Small intestine (tissue), 7 donors: ENCODE measurements at regions not wholly inside any gene's neighbourhood (a gene's known extent, or its start where the extent isn't known, plus 50 kb on each side); places are given as distances from the start of the nearest gene placed in this dataset.
"Not testable (repeated sequence)": the region's sequence is repeated elsewhere in the genome, so short reads cannot be mapped to it uniquely, and the experiment has no call there.

ENCODE experiments used
- DNase-seq, 2 donors: peaks; one replicate each; pipeline versions ENCODE4 v3.0.0 to v3.0.0-alpha.2; 2013
- FAIRE-seq: peaks from 2 replicates; lab custom pipeline; 2012; peaks lifted over from hg19 to GRCh38; lab: Jason Lieb, UNC
- H3K27ac ChIP-seq, 3 donors: one replicate each; pipeline ENCODE4 v1.5.1; 2013; ENCODE audit warnings: low read length in 2 of 3, mild to moderate bottlenecking in 2 of 3, control low read depth in 1 of 3, inconsistent platforms in 1 of 3, low read depth in 1 of 3, moderate library complexity in 1 of 3
- H3K27me3 ChIP-seq, 3 donors: one replicate each; pipeline ENCODE4 v1.6.1; 2013; ENCODE audit warnings: low read length in 3 of 3, inconsistent platforms in 1 of 3; ENCODE audit not compliant: control insufficient read depth in 3 of 3, insufficient read depth in 3 of 3
- H3K36me3 ChIP-seq, 3 donors: one replicate each; pipeline ENCODE4 v1.6.1; 2013; ENCODE audit warnings: low read length in 3 of 3, inconsistent platforms in 1 of 3, low read depth in 1 of 3, mild to moderate bottlenecking in 1 of 3, moderate library complexity in 1 of 3; ENCODE audit not compliant: control insufficient read depth in 3 of 3, insufficient read depth in 2 of 3
- H3K4me1 ChIP-seq, 3 donors: one replicate each; pipeline ENCODE4 v1.6.1; 2013; ENCODE audit warnings: low read length in 2 of 3, inconsistent platforms in 1 of 3, low read depth in 1 of 3, mild to moderate bottlenecking in 1 of 3, moderate library complexity in 1 of 3; ENCODE audit not compliant: control insufficient read depth in 3 of 3, insufficient read depth in 2 of 3
- H3K4me3 ChIP-seq, 3 donors: one replicate each; pipeline ENCODE4 v1.5.1; 2013; ENCODE audit warnings: low read length in 3 of 3, control low read depth in 1 of 3, inconsistent platforms in 1 of 3, low read depth in 1 of 3, mild to moderate bottlenecking in 1 of 3, moderate library complexity in 1 of 3
- H3K9me3 ChIP-seq, 2 donors: one replicate each; pipeline ENCODE4 v1.6.1; 2013; ENCODE audit warnings: low read depth in 1 of 2, low read length in 1 of 2; ENCODE audit not compliant: control insufficient read depth in 2 of 2, insufficient read depth in 1 of 2
- WGBS, 3 donors: extraction: QIAGEN DNeasy Blood & Tissue Kit; methylation state at CpG; one replicate each; pipeline ENCODE4 v1.1.7; 2013; 5-methylcytosine and 5-hydroxymethylcytosine counted together
- donor health status: healthy with polysubstance abuse.
- donor health status: control.
- donor health status: control.
- donor health status: Bipolar disorder and iron deficiency.
- donor health status: healthy.

GRCh38 chr7:55308186-55308929 is 56.8 kb upstream of the LANCL2 start:
- no peak overlapping the region for H3K27ac ChIP-seq
- FAIRE-seq (no peak), DNase-seq (no peak)
- H3K4me1 ChIP-seq = no peaks in the 10 kb centered on the region
- no peak overlapping the region for H3K4me3 ChIP-seq
- H3K27me3 ChIP-seq = no peaks in the 10 kb centered on the region
- no peaks in the 10 kb centered on the region for H3K36me3 ChIP-seq
- no peaks in the 10 kb centered on the region for H3K9me3 ChIP-seq
- 77 to 91% (median 86%) methylated on average over 3 of the region's 3 CpGs for WGBS, 3 donors

- H3K36me3 ChIP-seq = no peaks in the 10 kb centered on the region
- H3K4me3 ChIP-seq = no peak overlapping the region
- no peak overlapping the region for H3K27ac ChIP-seq
- no peaks in the 10 kb centered on the region for H3K4me1 ChIP-seq
- WGBS, 3 donors = 72 to 82% (median 73%) methylated on average over 17 of the region's 17 CpGs
- H3K27me3 ChIP-seq = no peaks in the 10 kb centered on the region
- DNase-seq (peak in 1 of 2 donors; percentile 9), FAIRE-seq (no peak)
- no peaks in the 10 kb centered on the region for H3K9me3 ChIP-seq
Observed at GRCh38 chr7:55309040-55309991, 55.8 kb upstream of the LANCL2 start.

- no peaks in the 10 kb centered on the region for H3K4me1 ChIP-seq
- H3K4me3 ChIP-seq = no peak overlapping the region
- H3K27me3 ChIP-seq = no peaks in the 10 kb centered on the region
- FAIRE-seq (no peak), DNase-seq (no peak)
- H3K36me3 ChIP-seq = no peaks in the 10 kb centered on the region
- no peak overlapping the region for H3K27ac ChIP-seq
- WGBS, 3 donors = 80 to 82% (median 80%) methylated on average over 8 of the region's 8 CpGs
- H3K9me3 ChIP-seq = no peaks in the 10 kb centered on the region
Observed at GRCh38 chr7:55310287-55311025, 54.7 kb upstream of the LANCL2 start.

- not testable (repeated sequence) for H3K9me3 ChIP-seq, H3K4me3 ChIP-seq, DNase-seq, FAIRE-seq, H3K4me1 ChIP-seq, H3K27me3 ChIP-seq, H3K27ac ChIP-seq, H3K36me3 ChIP-seq
- WGBS, 3 donors = 69 to 94% (median 88%) methylated on average over 2 to 27 of the region's 27 CpGs
Observed at GRCh38 chr7:55311892-55312291, 53.2 kb upstream of the LANCL2 start.

GRCh38 chr7:55313671-55314070 is 51.5 kb upstream of the LANCL2 start:
- not testable (repeated sequence) for H3K27ac ChIP-seq, DNase-seq, FAIRE-seq, H3K9me3 ChIP-seq, H3K27me3 ChIP-seq, H3K4me3 ChIP-seq, H3K4me1 ChIP-seq, H3K36me3 ChIP-seq
- 78 to 88% (median 85%) methylated on average over 5 of the region's 5 CpGs for WGBS, 3 donors

- Histone ChIP-seq H3K4me3 (no peak overlapping the region), H3K27ac (no peak overlapping the region), H3K27me3 (no peaks in the 10 kb centered on the region), H3K9me3 (no peaks in the 10 kb centered on the region), H3K36me3 (no peaks in the 10 kb centered on the region), H3K4me1 (no peaks in the 10 kb centered on the region)
- WGBS, 3 donors = 68 to 71% (median 70%) methylated on average over 8 of the region's 8 CpGs
- DNase-seq (no peak), FAIRE-seq (no peak)
Observed at GRCh38 chr7:55314967-55315366, 50.2 kb upstream of the LANCL2 start.
